ENCODE measurements at regions not wholly inside any gene's neighbourhood (a gene's known extent, or its start where the extent isn't known, plus 50 kb on each side); places are given as distances from the start of the nearest gene placed in this dataset.

- intact Hi-C loops (cut with DNase I) = no loop called here
These were observed 477.8 kb downstream of the CCDC171 start for GRCh38 chr9:16030528-16031185.

DNA sequence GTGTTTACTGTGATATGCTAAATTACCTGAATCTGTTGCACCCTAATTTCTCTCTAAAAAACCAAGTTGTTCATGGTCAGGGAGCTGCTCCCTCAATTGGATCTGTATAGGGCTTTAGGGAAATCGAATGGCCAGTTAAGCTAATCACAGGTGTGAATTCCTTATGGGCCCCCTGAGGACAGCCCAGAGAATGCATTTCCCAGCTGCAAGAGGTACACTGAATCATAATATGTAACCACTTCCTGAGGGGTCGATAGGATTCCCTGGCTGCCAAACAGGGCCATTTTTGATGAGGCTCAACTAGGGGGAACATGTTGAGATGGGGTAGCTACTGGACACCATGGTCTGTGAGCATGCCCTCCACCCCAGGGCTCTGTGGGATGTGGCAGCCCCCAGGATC lies 478.6 kb downstream of the CCDC171 start:
- Histone ChIP-seq H3K27me3 (no peaks in the 10 kb centered on the region), H3K36me3 (no peaks in the 10 kb centered on the region), H3K27ac (no peak overlapping the region), H3K9me3 (no peaks in the 10 kb centered on the region), H3K4me3 (no peak overlapping the region), H3K4me1 (no peaks in the 10 kb centered on the region)
- DNase-seq (no peak), ATAC-seq (no peak)
- TF ChIP-seq, protein P1, sequence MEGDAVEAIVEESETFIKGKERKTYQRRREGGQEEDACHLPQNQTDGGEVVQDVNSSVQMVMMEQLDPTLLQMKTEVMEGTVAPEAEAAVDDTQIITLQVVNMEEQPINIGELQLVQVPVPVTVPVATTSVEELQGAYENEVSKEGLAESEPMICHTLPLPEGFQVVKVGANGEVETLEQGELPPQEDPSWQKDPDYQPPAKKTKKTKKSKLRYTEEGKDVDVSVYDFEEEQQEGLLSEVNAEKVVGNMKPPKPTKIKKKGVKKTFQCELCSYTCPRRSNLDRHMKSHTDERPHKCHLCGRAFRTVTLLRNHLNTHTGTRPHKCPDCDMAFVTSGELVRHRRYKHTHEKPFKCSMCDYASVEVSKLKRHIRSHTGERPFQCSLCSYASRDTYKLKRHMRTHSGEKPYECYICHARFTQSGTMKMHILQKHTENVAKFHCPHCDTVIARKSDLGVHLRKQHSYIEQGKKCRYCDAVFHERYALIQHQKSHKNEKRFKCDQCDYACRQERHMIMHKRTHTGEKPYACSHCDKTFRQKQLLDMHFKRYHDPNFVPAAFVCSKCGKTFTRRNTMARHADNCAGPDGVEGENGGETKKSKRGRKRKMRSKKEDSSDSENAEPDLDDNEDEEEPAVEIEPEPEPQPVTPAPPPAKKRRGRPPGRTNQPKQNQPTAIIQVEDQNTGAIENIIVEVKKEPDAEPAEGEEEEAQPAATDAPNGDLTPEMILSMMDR (IDR thresholded peaks at IDR 0.05) = no peak
- intact Hi-C loops (cut with DNase I) = no loop called here

More at GRCh38 chr9:16030528-16031185, 477.8 kb downstream of the CCDC171 start:
- Histone ChIP-seq H3K4me3 (no peak overlapping the region), H3K4me1 (no peaks in the 10 kb centered on the region), H3K9me3 (no peaks in the 10 kb centered on the region), H3K36me3 (no peaks in the 10 kb centered on the region), H3K27ac (no peak overlapping the region), H3K27me3 (no peaks in the 10 kb centered on the region)
- no peak for DNase-seq
- TF ChIP-seq, protein P1 (IDR thresholded peaks at IDR 0.05) = no peak
- ATAC-seq = no peak

DNA sequence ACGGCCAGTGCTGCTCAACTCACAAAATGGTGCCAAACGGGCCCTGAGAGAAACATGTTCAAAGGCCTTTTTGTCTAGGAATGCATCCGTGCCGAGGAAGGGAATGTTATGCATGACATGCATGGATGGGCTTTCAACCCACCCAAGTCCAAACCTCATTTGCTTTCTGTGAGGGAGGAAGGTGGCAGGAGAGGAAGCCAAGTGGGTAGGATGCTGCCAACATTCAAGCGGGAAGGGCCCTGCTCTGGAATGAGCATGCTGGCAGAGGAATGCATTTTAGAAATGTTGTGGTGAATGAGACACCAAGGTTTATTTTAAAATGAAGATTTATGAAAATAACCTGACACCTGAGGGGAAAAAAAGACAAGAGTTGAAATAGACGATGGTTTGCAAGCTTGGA lies 479.1 kb downstream of the CCDC171 start:
- ATAC-seq (no peak), DNase-seq (no peak)
- Histone ChIP-seq H3K36me3 (no peaks in the 10 kb centered on the region), H3K4me3 (no peak overlapping the region), H3K9me3 (no peaks in the 10 kb centered on the region), H3K27ac (no peak overlapping the region), H3K4me1 (no peaks in the 10 kb centered on the region), H3K27me3 (no peaks in the 10 kb centered on the region)
- TF ChIP-seq, protein P1 (IDR thresholded peaks at IDR 0.05) = no peak
- intact Hi-C loops (cut with DNase I) = no loop called here

GRCh38 chr9:16032799-16033198 lies 480.0 kb downstream of the CCDC171 start:
- ATAC-seq = no peak
- no peaks in the 10 kb centered on the region for H3K36me3 ChIP-seq

DNA sequence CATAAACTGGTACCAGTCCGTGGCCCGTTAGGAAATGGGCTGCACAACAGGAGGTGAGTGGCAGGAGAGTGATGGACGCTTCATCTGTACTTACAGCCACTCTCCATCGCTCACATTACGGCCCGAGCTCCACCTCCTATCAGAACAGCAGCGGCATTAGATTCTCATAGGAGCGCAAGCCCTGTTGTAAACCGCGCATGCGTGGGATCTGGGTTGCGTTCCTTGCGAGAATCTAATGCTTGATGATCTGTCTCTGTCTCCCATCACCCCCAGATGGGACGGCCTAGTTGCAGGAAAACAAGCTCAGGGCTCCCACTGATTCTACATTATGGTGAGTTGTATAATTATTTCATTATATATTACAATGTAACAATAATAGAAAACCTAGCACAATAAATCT lies 480.4 kb downstream of the CCDC171 start:
- Histone ChIP-seq H3K9me3 (no peaks in the 10 kb centered on the region), H3K36me3 (no peaks in the 10 kb centered on the region), H3K27ac (no peak overlapping the region), H3K4me1 (no peaks in the 10 kb centered on the region), H3K27me3 (no peaks in the 10 kb centered on the region), H3K4me3 (no peak overlapping the region)
- DNase-seq = no peak
- ATAC-seq = no peak
- intact Hi-C loops (cut with DNase I) = no loop called here
- TF ChIP-seq, protein P1 (IDR thresholded peaks at IDR 0.05) = no peak

More at GRCh38 chr9:16032799-16033198, 480.0 kb downstream of the CCDC171 start:
- DNase-seq = no peak
- intact Hi-C loops (cut with DNase I) = no loop called here
- Histone ChIP-seq H3K4me1 (no peaks in the 10 kb centered on the region), H3K27ac (no peak overlapping the region), H3K9me3 (no peaks in the 10 kb centered on the region), H3K4me3 (no peak overlapping the region), H3K27me3 (no peaks in the 10 kb centered on the region)
- TF ChIP-seq, protein P1 (IDR thresholded peaks at IDR 0.05) = no peak

Measured in left lung (tissue), 4 donors.